ENCODE measurements at regions not wholly inside any gene's neighbourhood (a gene's known extent, or its start where the extent isn't known, plus 50 kb on each side); places are given as distances from the start of the nearest gene placed in this dataset.

DNA sequence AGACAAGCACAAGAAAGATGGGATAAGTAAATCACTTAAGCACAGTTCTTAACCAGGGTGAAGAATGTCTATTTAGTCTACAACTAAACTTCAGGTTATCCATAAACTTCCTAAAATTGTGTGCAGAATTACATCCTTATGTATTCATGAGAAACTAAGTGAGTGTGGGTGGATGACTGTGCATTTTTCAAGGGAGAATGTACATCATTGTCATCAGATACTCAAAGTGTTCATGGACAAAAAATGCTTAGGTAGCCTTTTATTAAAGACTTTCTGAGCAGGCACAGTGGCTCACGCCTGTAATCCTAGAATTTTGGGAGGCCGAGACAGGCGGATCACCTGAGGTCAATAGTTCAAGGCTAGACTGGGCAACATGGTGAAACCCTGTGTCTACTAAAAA, 2023.8 kb downstream of the LRRC4C start:
- no peak overlapping the region for H3K4me3 ChIP-seq
- no peak for DNase-seq
- H3K27me3 ChIP-seq (ENCODE audit: low read depth), result no peaks in the 10 kb centered on the region
- H3K27ac ChIP-seq, result no peak overlapping the region
- H3K9me3 ChIP-seq, result no peaks in the 10 kb centered on the region
- no peaks in the 10 kb centered on the region for H3K36me3 ChIP-seq
- no peaks in the 10 kb centered on the region for H3K4me1 ChIP-seq
- ATAC-seq, result no peak
- TF ChIP-seq CTCF (IDR thresholded peaks at IDR 0.05), result no peak
- intact Hi-C loops (cut with DNase I), result no loop called here

DNA sequence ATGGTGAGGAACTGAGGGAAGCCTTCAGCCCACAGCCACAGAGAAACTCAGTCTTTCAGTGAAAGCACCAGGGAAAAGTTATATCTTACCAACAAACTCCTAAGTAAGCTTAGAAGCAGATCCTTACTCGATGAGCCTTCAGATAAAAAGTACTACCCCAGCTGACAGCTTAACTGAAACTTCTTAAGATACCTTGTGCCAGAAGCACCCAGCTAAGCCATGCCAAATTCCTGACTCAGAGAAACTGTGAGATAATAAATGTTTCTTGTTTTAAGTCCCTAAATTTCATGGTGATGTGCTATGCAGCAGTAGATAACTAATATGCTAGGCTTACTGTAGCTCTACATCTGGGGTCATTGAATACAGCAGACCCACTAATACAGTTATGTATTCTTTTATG, 2025.0 kb downstream of the LRRC4C start:
- no peaks in the 10 kb centered on the region for H3K9me3 ChIP-seq
- intact Hi-C loops (cut with DNase I), result no loop called here
- no peaks in the 10 kb centered on the region for H3K36me3 ChIP-seq
- ATAC-seq, result no peak
- H3K4me3 ChIP-seq, result no peak overlapping the region
- no peak overlapping the region for H3K27ac ChIP-seq
- H3K27me3 ChIP-seq (ENCODE audit: low read depth), result no peaks in the 10 kb centered on the region
- DNase-seq, result no peak
- no peaks in the 10 kb centered on the region for H3K4me1 ChIP-seq
- TF ChIP-seq CTCF (IDR thresholded peaks at IDR 0.05), result no peak

GRCh38 chr11:39432929-39433328, 2026.5 kb downstream of the LRRC4C start:
- DNase-seq (no peak), ATAC-seq (no peak)
- Histone ChIP-seq H3K4me1 (no peaks in the 10 kb centered on the region), H3K4me3 (no peak overlapping the region), H3K9me3 (no peaks in the 10 kb centered on the region), H3K36me3 (no peaks in the 10 kb centered on the region), H3K27ac (no peak overlapping the region), H3K27me3 (ENCODE audit: low read depth) (no peaks in the 10 kb centered on the region)
- TF ChIP-seq CTCF (IDR thresholded peaks at IDR 0.05), result no peak
- intact Hi-C loops (cut with DNase I), result no loop called here

DNA sequence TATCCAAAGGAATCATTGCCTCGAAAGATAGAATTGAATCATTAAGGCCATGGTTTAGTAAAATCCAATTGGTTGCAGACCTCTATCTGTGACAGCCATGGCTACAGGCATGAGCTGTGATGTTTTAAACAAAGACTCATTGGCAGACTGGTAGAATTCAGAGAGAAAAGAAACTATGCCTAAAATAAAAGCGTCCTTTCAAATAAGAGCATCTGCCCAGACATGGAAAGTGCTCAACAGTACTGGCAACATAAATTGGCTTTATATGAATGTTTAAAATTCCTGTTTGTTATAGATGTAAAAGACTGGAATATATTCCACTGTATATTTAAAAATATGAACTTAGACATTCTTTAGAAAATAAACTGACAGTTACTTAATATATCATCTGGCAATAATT, 2034.2 kb downstream of the LRRC4C start:
- intact Hi-C loops (cut with DNase I), result no loop called here
- no peaks in the 10 kb centered on the region for H3K36me3 ChIP-seq
- no peak for TF ChIP-seq CTCF (IDR thresholded peaks at IDR 0.05)
- H3K4me1 ChIP-seq, result no peaks in the 10 kb centered on the region
- no peaks in the 10 kb centered on the region for H3K9me3 ChIP-seq
- H3K27ac ChIP-seq, result no peak overlapping the region
- no peak for DNase-seq
- no peak for ATAC-seq
- no peak overlapping the region for H3K4me3 ChIP-seq
- H3K27me3 ChIP-seq (ENCODE audit: low read depth), result no peaks in the 10 kb centered on the region

DNA sequence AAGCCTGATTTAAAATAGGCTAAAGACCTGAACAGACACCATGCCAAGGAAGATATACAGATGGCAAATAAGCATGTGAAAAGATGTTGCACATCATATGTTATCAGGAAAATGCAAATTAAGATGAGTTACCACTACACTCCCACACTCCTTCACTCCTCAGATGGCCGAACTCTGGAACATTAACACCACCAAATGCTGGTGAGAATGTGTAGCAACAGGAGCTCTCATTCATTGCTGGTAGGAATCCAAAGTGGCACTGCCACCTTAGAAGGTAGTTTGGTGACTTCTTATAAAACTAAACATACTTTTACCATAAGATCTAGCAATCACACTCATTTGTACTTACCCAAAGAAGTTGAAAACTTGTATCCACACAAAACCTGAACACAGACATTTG, 2047.3 kb downstream of the LRRC4C start:
- DNase-seq (no peak), ATAC-seq (no peak)
- Histone ChIP-seq H3K4me1 (no peaks in the 10 kb centered on the region), H3K36me3 (no peaks in the 10 kb centered on the region), H3K4me3 (no peak overlapping the region), H3K9me3 (no peaks in the 10 kb centered on the region), H3K27ac (no peak overlapping the region), H3K27me3 (ENCODE audit: low read depth) (no peaks in the 10 kb centered on the region)
- intact Hi-C loops (cut with DNase I), result no loop called here
- no peak for TF ChIP-seq CTCF (IDR thresholded peaks at IDR 0.05)

- TF ChIP-seq CTCF (IDR thresholded peaks at IDR 0.05), result no peak
- intact Hi-C loops (cut with DNase I), result no loop called here
- H3K4me3 ChIP-seq, result no peak overlapping the region
- no peaks in the 10 kb centered on the region for H3K9me3 ChIP-seq
- H3K27me3 ChIP-seq (ENCODE audit: low read depth), result no peaks in the 10 kb centered on the region
- DNase-seq (no peak), ATAC-seq (no peak)
- H3K4me1 ChIP-seq, result no peaks in the 10 kb centered on the region
- H3K36me3 ChIP-seq, result no peaks in the 10 kb centered on the region
- no peak overlapping the region for H3K27ac ChIP-seq
These were observed 2073.5 kb downstream of the LRRC4C start for GRCh38 chr11:39385911-39386310.
